H1 (cell line): ENCODE measurements at regions not wholly inside any gene's neighbourhood (a gene's known extent, or its start where the extent isn't known, plus 50 kb on each side); places are given as distances from the start of the nearest gene placed in this dataset.

Source experiments
- RNF2 ChIP-seq: fragments of 200-900, 300-1000 bp; sonication (generic); IDR thresholded peaks from 2 replicates; pipeline ENCODE4 v1.7.1; 2016; ENCODE audit warnings: borderline replicate concordance, low read depth, mild to moderate bottlenecking, antibody characterized with exemption, low read length; ENCODE audit not compliant: poor library complexity, severe bottlenecking; ENCODE audit errors: missing control alignments
- SIX5 ChIP-seq: IDR thresholded peaks from 2 replicates; pipeline ENCODE4 v1.6.1; 2011; ENCODE audit warnings: mild to moderate bottlenecking, low read depth, low read length

GRCh38 chr10:3708852-3709251 lies 76.2 kb downstream of the KLF6 start (continued):
- TF ChIP-seq RNF2 (no peak), SIX5 (no peak)
